ENCODE measurements at regions not wholly inside any gene's neighbourhood (a gene's known extent, or its start where the extent isn't known, plus 50 kb on each side); places are given as distances from the start of the nearest gene placed in this dataset.

- TF ChIP-seq CTCF (conservative IDR thresholded peaks at IDR 0.05) (no peak), EZH2 (IDR thresholded peaks at IDR 0.05; ENCODE audit: low read depth) (no peak)
Measured at GRCh38 chr15:87671289-87671688, 585.2 kb downstream of the NTRK3 start.

Data from PC-9 (cell line).